Bronchial epithelial cell (primary cell): ENCODE measurements at regions not wholly inside any gene's neighbourhood (a gene's known extent, or its start where the extent isn't known, plus 50 kb on each side); places are given as distances from the start of the nearest gene placed in this dataset.

Experiments
- DNase-seq: peaks from one replicate; pipeline ENCODE4 v3.0.0-alpha.2; 2010; ENCODE audit warnings: low read depth
- FAIRE-seq: peaks from 2 replicates; lab custom pipeline; 2011; peaks lifted over from hg19 to GRCh38; lab: Jason Lieb, UNC
- H3K27me3 ChIP-seq: 2 replicates; pipeline ENCODE4 v1.5.1; 2011; ENCODE audit warnings: low read length; ENCODE audit not compliant: control insufficient read depth, insufficient read depth
- H3K36me3 ChIP-seq: 2 replicates; pipeline ENCODE4 v1.5.1; 2011; ENCODE audit warnings: low read length; ENCODE audit not compliant: control insufficient read depth, insufficient read depth
- H3K4me3 ChIP-seq: 2 replicates; pipeline ENCODE4 v1.5.1; 2011; ENCODE audit warnings: mild to moderate bottlenecking, low read depth, low read length, control low read depth
- TF ChIP-seq, protein P1 (sequence below): IDR thresholded peaks from 2 replicates; pipeline ENCODE4 v1.5.1; 2011; ENCODE audit warnings: mild to moderate bottlenecking, moderate library complexity, low read length, control low read depth, inconsistent platforms; ENCODE audit not compliant: insufficient read depth, severe bottlenecking

DNA sequence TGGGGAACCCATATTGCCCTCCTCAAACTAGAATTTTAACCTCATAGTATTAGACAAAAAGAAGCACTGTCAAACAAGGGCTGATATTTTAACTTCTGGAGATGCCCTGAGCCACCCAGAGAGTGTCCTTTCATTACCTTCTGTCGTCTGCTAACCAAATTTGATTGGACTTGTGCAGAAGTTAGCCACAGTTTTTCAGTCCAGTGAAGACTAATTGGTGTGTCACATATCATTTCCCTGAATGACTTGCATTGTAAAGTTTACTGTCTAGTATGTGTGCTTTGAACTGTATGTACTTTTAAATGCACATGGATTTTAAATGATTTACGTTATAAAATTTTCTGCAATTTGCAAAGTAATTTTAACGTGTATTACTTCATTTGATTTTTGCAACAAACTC, 646.5 kb downstream of the SATB2 start:
- no peaks in the 10 kb centered on the region for H3K27me3 ChIP-seq
- no peaks in the 10 kb centered on the region for H3K36me3 ChIP-seq
- FAIRE-seq (no peak), DNase-seq (no peak)
- H3K4me3 ChIP-seq: no peak overlapping the region
- TF ChIP-seq, protein P1, sequence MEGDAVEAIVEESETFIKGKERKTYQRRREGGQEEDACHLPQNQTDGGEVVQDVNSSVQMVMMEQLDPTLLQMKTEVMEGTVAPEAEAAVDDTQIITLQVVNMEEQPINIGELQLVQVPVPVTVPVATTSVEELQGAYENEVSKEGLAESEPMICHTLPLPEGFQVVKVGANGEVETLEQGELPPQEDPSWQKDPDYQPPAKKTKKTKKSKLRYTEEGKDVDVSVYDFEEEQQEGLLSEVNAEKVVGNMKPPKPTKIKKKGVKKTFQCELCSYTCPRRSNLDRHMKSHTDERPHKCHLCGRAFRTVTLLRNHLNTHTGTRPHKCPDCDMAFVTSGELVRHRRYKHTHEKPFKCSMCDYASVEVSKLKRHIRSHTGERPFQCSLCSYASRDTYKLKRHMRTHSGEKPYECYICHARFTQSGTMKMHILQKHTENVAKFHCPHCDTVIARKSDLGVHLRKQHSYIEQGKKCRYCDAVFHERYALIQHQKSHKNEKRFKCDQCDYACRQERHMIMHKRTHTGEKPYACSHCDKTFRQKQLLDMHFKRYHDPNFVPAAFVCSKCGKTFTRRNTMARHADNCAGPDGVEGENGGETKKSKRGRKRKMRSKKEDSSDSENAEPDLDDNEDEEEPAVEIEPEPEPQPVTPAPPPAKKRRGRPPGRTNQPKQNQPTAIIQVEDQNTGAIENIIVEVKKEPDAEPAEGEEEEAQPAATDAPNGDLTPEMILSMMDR: no peak

DNA sequence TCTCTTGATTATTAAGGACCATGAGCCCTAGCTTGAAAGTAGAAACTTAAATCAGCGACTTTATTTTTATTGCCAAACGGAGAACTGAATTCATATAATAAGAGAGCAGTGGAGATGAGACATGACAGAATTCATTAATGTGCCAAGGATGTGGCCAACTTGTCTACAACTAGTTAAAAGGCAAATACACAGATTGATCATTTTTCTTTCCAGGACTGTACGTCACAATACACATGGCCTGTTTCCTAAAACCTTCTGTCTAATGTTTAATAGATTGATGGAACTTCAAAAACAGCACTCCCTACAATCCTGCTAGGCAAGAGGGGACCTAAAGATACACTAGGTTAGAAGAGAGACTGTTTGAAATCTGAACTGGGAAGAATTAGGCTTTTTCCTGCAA, 647.8 kb downstream of the SATB2 start:
- Histone ChIP-seq H3K36me3 (no peaks in the 10 kb centered on the region), H3K27me3 (no peaks in the 10 kb centered on the region), H3K4me3 (no peak overlapping the region)
- DNase-seq (no peak), FAIRE-seq (no peak)
- TF ChIP-seq, protein P1: no peak

DNA sequence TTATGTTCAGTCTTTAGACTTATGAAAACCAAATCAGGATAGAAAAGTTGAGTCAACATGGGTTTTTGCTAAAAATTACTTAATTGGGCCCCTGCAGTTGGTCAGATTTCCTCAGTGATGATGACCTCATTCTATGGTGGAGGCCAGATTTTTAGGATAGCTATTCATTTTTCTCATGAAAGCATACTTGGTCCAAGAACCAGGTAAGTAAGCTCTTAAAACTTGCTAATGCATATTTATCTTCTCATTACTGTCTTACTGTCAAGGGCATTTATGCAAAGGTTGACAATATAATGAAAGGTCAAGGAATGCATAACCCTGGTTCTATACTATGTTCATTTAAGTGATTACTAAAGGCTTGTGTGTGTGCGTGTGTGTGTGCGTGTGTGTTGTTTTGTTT, 650.6 kb downstream of the SATB2 start:
- TF ChIP-seq, protein P1: no peak
- H3K36me3 ChIP-seq: no peaks in the 10 kb centered on the region
- DNase-seq (no peak), FAIRE-seq (no peak)
- no peak overlapping the region for H3K4me3 ChIP-seq
- H3K27me3 ChIP-seq: no peaks in the 10 kb centered on the region

DNA sequence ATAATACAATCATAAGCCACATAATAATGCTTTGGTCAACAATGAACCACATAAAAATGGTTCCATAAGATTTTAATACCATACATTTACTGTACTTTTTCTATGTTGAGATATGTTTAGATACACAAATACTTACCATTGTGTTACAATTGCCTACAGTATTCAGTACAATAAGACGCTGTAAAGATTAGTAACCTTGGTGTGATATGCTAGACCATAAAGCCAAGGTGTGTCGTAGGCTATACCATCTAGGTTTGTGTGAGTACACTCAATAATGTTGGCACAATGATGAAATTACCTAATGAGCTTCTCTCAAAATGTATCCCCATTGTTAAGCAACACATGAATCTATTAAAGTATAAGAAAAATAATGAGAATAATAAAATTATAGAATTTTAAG, 662.3 kb downstream of the SATB2 start:
- no peak for FAIRE-seq
- H3K27me3 ChIP-seq: no peaks in the 10 kb centered on the region
- TF ChIP-seq, protein P1: no peak
- no peak overlapping the region for H3K4me3 ChIP-seq
- no peaks in the 10 kb centered on the region for H3K36me3 ChIP-seq
- DNase-seq: no peak

DNA sequence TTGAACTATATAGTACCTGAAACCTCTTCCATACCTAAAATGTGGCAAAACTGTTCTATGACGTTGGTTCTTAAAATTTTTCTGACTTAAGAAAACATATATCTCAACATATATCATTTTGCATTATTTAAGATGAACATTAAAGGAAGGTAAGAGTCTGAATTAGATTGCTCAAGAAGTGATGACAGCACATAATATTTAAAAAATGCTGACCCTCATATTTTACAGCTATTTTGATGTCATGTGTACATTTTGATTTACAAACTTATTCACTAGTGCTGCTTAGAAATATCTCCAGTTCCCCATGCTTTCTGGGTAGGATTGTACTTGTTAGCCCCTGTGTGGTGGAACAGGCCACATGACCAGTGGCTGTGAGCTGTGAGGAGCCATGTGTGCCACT, 666.1 kb downstream of the SATB2 start:
- no peak overlapping the region for H3K4me3 ChIP-seq
- TF ChIP-seq, protein P1: no peak
- no peaks in the 10 kb centered on the region for H3K27me3 ChIP-seq
- no peaks in the 10 kb centered on the region for H3K36me3 ChIP-seq
- DNase-seq: no peak
- FAIRE-seq: no peak

DNA sequence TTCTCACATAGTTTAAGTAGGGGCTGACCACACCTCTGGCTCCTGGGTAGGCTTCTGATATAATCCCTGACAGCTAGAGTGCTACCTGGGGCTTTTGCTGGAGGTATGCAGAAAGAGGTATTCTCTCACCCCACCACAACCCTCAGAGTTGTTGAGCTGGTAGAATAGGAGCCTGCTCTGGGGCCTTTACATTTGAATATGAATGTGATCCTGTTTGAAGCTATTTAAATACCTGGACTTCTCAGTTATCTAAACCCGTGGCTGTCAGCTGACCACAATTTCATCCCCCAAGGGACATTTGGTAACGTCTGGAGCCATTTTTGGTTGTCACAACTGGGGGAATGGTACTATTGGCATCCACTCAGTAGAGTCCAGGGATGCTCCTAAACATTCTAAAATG, 669.1 kb downstream of the SATB2 start:
- DNase-seq (no peak), FAIRE-seq (no peak)
- TF ChIP-seq, protein P1: no peak
- H3K4me3 ChIP-seq: no peak overlapping the region
- H3K36me3 ChIP-seq: no peaks in the 10 kb centered on the region
- no peaks in the 10 kb centered on the region for H3K27me3 ChIP-seq
